HCT116 (cell line): ENCODE measurements at regions not wholly inside any gene's neighbourhood (a gene's known extent, or its start where the extent isn't known, plus 50 kb on each side); places are given as distances from the start of the nearest gene placed in this dataset.

Experiments
- ATAC-seq: fragments of 200-7000 bp; cut with Tn5 transposase; 2 replicates; pipeline ENCODE4 v1.9.1; 2020; ENCODE audit warnings: mild to moderate bottlenecking, moderate library complexity
- BruUV-seq: library from RNA; stranded (reverse); fragments of 400-500 nt; replicated peaks from 2 replicates; lab custom pipeline; 2021; lab: Mats Ljungman, UMichigan
- CTCF ChIA-PET: fragments of 300-600 bp; sonication (Branson Sonifier 250); formaldehyde crosslinking; loops from one replicate; lab custom pipeline; 2021; ENCODE audit warnings: antibody characterized with exemption; lab: Charles Lee
- POLR2A ChIA-PET: fragments of 300-600, 350-600 bp; sonication (Branson Sonifier 250); formaldehyde crosslinking; loops from one replicate; lab custom pipeline; 2021; ENCODE audit warnings: antibody characterized with exemption; lab: Charles Lee
- RAD21 ChIA-PET, 2 experiments: fragments of 300-600 bp; sonication (Branson Sonifier 250); formaldehyde crosslinking; loops; one replicate each; lab custom pipeline; 2023; ENCODE audit warnings: low total read pairs in 2 of 2; ENCODE audit not compliant: uncharacterized antibody in 2 of 2, unreplicated experiment in 2 of 2, low non-redundant PET in 1 of 2; lab: Charles Lee
- DNase-seq: peaks from one replicate; pipeline ENCODE4 v3.0.0-alpha.2; 2010; ENCODE audit warnings: low read depth, low spot score
- H2AFZ ChIP-seq: fragments of 200-600 bp; shearing (Covaris generic), sonication (generic); 2 replicates; pipeline ENCODE4 v1.6.1; 2017; ENCODE audit warnings: low read depth, mixed run types, mixed read lengths, antibody characterized with exemption, low read length; ENCODE audit not compliant: poor library complexity, severe bottlenecking
- H3K27ac ChIP-seq: 2 replicates; pipeline ENCODE4 v1.5.1; 2012; ENCODE audit warnings: low read depth, low read length
- H3K27me3 ChIP-seq: fragments of 200-600 bp; sonication (generic); 2 replicates; pipeline ENCODE4 v1.6.1; 2016; ENCODE audit warnings: mixed run types, low read length, mixed read lengths; ENCODE audit not compliant: insufficient read depth
- H3K36me3 ChIP-seq, 2 experiments: fragments of 200-500 bp in 1 of 2; fragments of 200-600 bp in 1 of 2; sonication (Bioruptor generic) in 1 of 2; sonication (generic) in 1 of 2; 2 replicates each; pipeline versions ENCODE4 v1.5.1 to v1.6.1; 2014 to 2016; ENCODE audit warnings: low read length in 2 of 2, inconsistent platforms in 1 of 2, mixed read lengths in 1 of 2, mixed run types in 1 of 2; ENCODE audit not compliant: insufficient read depth in 2 of 2, control insufficient read depth in 1 of 2
- H3K4me1 ChIP-seq, 2 experiments: fragments of 200-600 bp in 1 of 2; sonication (generic) in 1 of 2; 2 replicates each; pipeline versions ENCODE4 v1.5.1 to v1.6.1; 2012 to 2017; ENCODE audit warnings: low read length in 2 of 2, inconsistent platforms in 1 of 2, mild to moderate bottlenecking in 1 of 2, mixed read lengths in 1 of 2, mixed run types in 1 of 2, moderate library complexity in 1 of 2; ENCODE audit not compliant: insufficient read depth in 2 of 2, control insufficient read depth in 1 of 2
- H3K4me2 ChIP-seq: fragments of 200-600 bp; sonication (generic); 2 replicates; pipeline ENCODE4 v1.6.1; 2017; ENCODE audit warnings: mixed run types, low read length, mixed read lengths
- H3K4me3 ChIP-seq, 2 experiments: fragments of 200-600 bp in 1 of 2; sonication (generic) in 1 of 2; replicated peaks in 1 of 2; 2 replicates each; pipeline ENCODE4 v1.5.1; 2011 to 2016; ENCODE audit warnings: low read length in 2 of 2, control low read depth in 1 of 2, low read depth in 1 of 2, mild to moderate bottlenecking in 1 of 2, mixed read lengths in 1 of 2, mixed run types in 1 of 2
- H3K79me2 ChIP-seq: fragments of 200-600 bp; sonication (generic); 2 replicates; pipeline ENCODE4 v1.6.1; 2017; ENCODE audit warnings: mild to moderate bottlenecking, mixed run types, low read length, moderate library complexity, mixed read lengths; ENCODE audit not compliant: insufficient read depth
- H3K9ac ChIP-seq: fragments of 200-600 bp; sonication (generic); 2 replicates; pipeline ENCODE4 v1.6.1; 2016; ENCODE audit warnings: low read length, mixed read lengths
- H3K9me2 ChIP-seq: fragments of 200-600 bp; sonication (generic), shearing (Covaris generic); 2 replicates; pipeline ENCODE4 v1.6.1; 2017; ENCODE audit warnings: mixed run types, mild to moderate bottlenecking, moderate library complexity; ENCODE audit not compliant: insufficient read depth
- H3K9me3 ChIP-seq, 2 experiments: fragments of 200-500 bp in 1 of 2; fragments of 200-600 bp in 1 of 2; sonication (Bioruptor generic) in 1 of 2; sonication (generic) in 1 of 2; 2 replicates each; pipeline ENCODE4 v1.6.1; 2014 to 2017; ENCODE audit warnings: low read length in 2 of 2, mixed read lengths in 2 of 2, inconsistent platforms in 1 of 2, low read depth in 1 of 2, mild to moderate bottlenecking in 1 of 2, mixed run types in 1 of 2, moderate library complexity in 1 of 2; ENCODE audit not compliant: control insufficient read depth in 1 of 2, insufficient read depth in 1 of 2
- H4K20me1 ChIP-seq: fragments of 200-600 bp; sonication (generic), shearing (Covaris generic); 2 replicates; pipeline ENCODE4 v1.6.1; 2017; ENCODE audit warnings: mixed run types, mild to moderate bottlenecking, moderate library complexity; ENCODE audit not compliant: insufficient read depth
- CBX3 ChIP-seq: IDR thresholded peaks from 2 replicates; pipeline ENCODE4 v1.6.1; 2012; ENCODE audit warnings: low read depth
- CEBPB ChIP-seq: IDR thresholded peaks from 2 replicates; pipeline ENCODE4 v1.6.1; 2012; ENCODE audit warnings: low read depth
- CTCF ChIP-seq, 3 experiments: fragments of 200-600 bp in 1 of 3; sonication (generic) in 1 of 3; IDR thresholded peaks in 2 of 3; conservative IDR thresholded peaks in 1 of 3; 2 replicates each; pipeline ENCODE4 v1.5.1; 2012 to 2017; ENCODE audit warnings: low read depth in 2 of 3, low read length in 2 of 3, antibody characterized with exemption in 1 of 3, borderline replicate concordance in 1 of 3, control low read depth in 1 of 3, mild to moderate bottlenecking in 1 of 3, mixed read lengths in 1 of 3, mixed run types in 1 of 3, moderate library complexity in 1 of 3; ENCODE audit not compliant: insufficient read depth in 1 of 3
- EGR1 ChIP-seq: IDR thresholded peaks from 2 replicates; pipeline ENCODE4 v1.6.1; 2012; ENCODE audit warnings: low read depth
- ELF1 ChIP-seq: IDR thresholded peaks from 2 replicates; pipeline ENCODE4 v1.6.1; 2012; ENCODE audit warnings: low read depth, borderline replicate concordance
- EZH2 ChIP-seq: fragments of 200-600 bp; sonication (generic); IDR thresholded peaks from 2 replicates; pipeline ENCODE4 v1.6.1; 2017; ENCODE audit warnings: antibody characterized with exemption, mixed run types
- EZH2phosphoT487 ChIP-seq: fragments of 200-600 bp; IDR thresholded peaks from 2 replicates; pipeline ENCODE4 v1.6.1; 2018; ENCODE audit warnings: antibody characterized with exemption, borderline replicate concordance
- JUND ChIP-seq: IDR thresholded peaks from 2 replicates; pipeline ENCODE4 v1.6.1; 2012
- MAX ChIP-seq: IDR thresholded peaks from 2 replicates; pipeline ENCODE4 v1.6.1; 2012
- POLR2A ChIP-seq: IDR thresholded peaks from 2 replicates; pipeline ENCODE4 v1.7.0; 2011; ENCODE audit warnings: borderline replicate concordance; ENCODE audit not compliant: insufficient read depth, insufficient read length; ENCODE audit errors: extremely low read depth
- POLR2AphosphoS5 ChIP-seq: IDR thresholded peaks from 2 replicates; pipeline ENCODE4 v1.6.1; 2011; ENCODE audit warnings: mild to moderate bottlenecking, low read depth, low read length, moderate library complexity
- SIN3A ChIP-seq: IDR thresholded peaks from 2 replicates; pipeline ENCODE4 v1.6.1; 2012; ENCODE audit warnings: low read depth
- SP1 ChIP-seq: IDR thresholded peaks from 2 replicates; pipeline ENCODE4 v1.6.1; 2012; ENCODE audit warnings: low read depth
- SRF ChIP-seq: IDR thresholded peaks from 2 replicates; pipeline ENCODE4 v1.6.1; 2012; ENCODE audit warnings: low read depth
- TCF7L2 ChIP-seq: IDR thresholded peaks from 2 replicates; pipeline ENCODE4 v1.7.0; 2011; ENCODE audit warnings: borderline replicate concordance, inconsistent platforms; ENCODE audit not compliant: insufficient read depth, insufficient read length; ENCODE audit errors: extremely low read depth
- ZBTB33 ChIP-seq: IDR thresholded peaks from 2 replicates; pipeline ENCODE4 v1.6.1; 2011; ENCODE audit warnings: mild to moderate bottlenecking, low read length, moderate library complexity; ENCODE audit not compliant: insufficient replicate concordance; ENCODE audit errors: extremely low read depth
- ZNF274 ChIP-seq: fragments of 200-500 bp; sonication (Bioruptor generic); IDR thresholded peaks from 2 replicates; pipeline ENCODE4 v1.6.1; 2014; ENCODE audit warnings: mild to moderate bottlenecking, low read depth, low read length, inconsistent platforms
- intact Hi-C: fragments of 100-400 bp; cut with micrococcal nuclease; formaldehyde crosslinking; loops from 2 replicates; pipeline ENCODE4 v1.10.0; 2022

GRCh38 chr2:37448342-37449120 is 104.1 kb downstream of the QPCT start:
- no TSS peak for BruUV-seq
- H3K27me3 ChIP-seq: no peaks in the 10 kb centered on the region
- no peak overlapping the region for H3K27ac ChIP-seq
- no peaks in the 10 kb centered on the region for H3K4me1 ChIP-seq
- DNase-seq: no peak
- ChIA-PET POLR2A (no interaction called here), RAD21 (no interaction called here), CTCF (no interaction called here)
- no peak overlapping the region for H3K4me3 ChIP-seq
- H2AFZ ChIP-seq: no peak overlapping the region
- intact Hi-C loops: no loop called here
- ATAC-seq: no peak
- H3K9ac ChIP-seq: no peak overlapping the region
- no peaks in the 10 kb centered on the region for H3K36me3 ChIP-seq
- no peak overlapping the region for H3K4me2 ChIP-seq
- H3K9me2 ChIP-seq: no peaks in the 10 kb centered on the region
- no peaks in the 10 kb centered on the region for H3K9me3 ChIP-seq
- H3K79me2 ChIP-seq: no peaks in the 10 kb centered on the region
- H4K20me1 ChIP-seq: no peaks in the 10 kb centered on the region
- TF ChIP-seq TCF7L2 (no peak), MAX (no peak), POLR2A (no peak), SIN3A (no peak), SRF (no peak), ELF1 (no peak), SP1 (no peak), EZH2phosphoT487 (no peak), CBX3 (no peak), EZH2 (no peak), CTCF (IDR thresholded peaks at IDR 0.05 in 2 of 3, conservative IDR thresholded peaks at IDR 0.05 in 1 of 3; ENCODE audit: borderline replicate concordance in 1 of 3, insufficient read depth in 1 of 3, low read depth in 2 of 3, low read length in 2 of 3) (no peak), ZBTB33 (no peak), EGR1 (no peak), CEBPB (no peak), JUND (no peak), ZNF274 (no peak), POLR2AphosphoS5 (no peak)
